Hepatocyte (in vitro differentiated cells): ENCODE measurements at regions not wholly inside any gene's neighbourhood (a gene's known extent, or its start where the extent isn't known, plus 50 kb on each side); places are given as distances from the start of the nearest gene placed in this dataset.

Experiments used
- CTCF ChIP-seq: fragments of 200-600 bp; sonication (generic); IDR thresholded peaks from 2 replicates; pipeline ENCODE4 v1.5.1; 2016; ENCODE audit warnings: antibody characterized with exemption, mild to moderate bottlenecking; ENCODE audit not compliant: poor library complexity
- EZH2 ChIP-seq: fragments of 200-600 bp; sonication (generic); IDR thresholded peaks from 2 replicates; pipeline ENCODE4 v1.6.1; 2016; ENCODE audit warnings: antibody characterized with exemption, mild to moderate bottlenecking, borderline replicate concordance
- EZH2phosphoT487 ChIP-seq: fragments of 200-600 bp; sonication (generic); IDR thresholded peaks from one replicate; pipeline ENCODE4 v1.6.1; 2018; ENCODE audit warnings: antibody characterized with exemption, mild to moderate bottlenecking, low read depth, moderate library complexity; ENCODE audit not compliant: unreplicated experiment, severe bottlenecking

DNA sequence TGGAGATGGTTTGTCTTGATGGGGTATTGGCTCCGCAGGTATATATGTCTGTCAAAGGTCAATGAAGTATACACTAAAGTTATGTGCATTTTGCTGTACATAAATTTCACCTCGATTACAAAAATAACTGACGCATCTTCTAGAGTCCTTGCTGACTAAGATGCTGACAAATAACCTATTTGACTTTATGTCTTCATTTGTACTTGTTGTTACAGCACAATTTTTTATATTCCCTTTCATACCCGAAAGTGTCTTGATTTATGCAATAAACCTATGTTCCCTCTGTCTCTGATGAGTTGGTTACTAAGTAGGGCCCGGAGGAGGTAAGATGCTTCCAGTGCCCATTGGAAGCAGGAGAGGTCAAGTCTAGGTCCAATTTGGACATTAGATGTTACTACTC, 93.5 kb downstream of the COPS8 start:
- TF ChIP-seq CTCF, result no peak
- no peak for TF ChIP-seq EZH2phosphoT487
- no peak for TF ChIP-seq EZH2
